ENCODE measurements at regions not wholly inside any gene's neighbourhood (a gene's known extent, or its start where the extent isn't known, plus 50 kb on each side); places are given as distances from the start of the nearest gene placed in this dataset.

- Histone ChIP-seq H3K9me3 (replicated peaks; ENCODE audit: control insufficient read depth, low read depth, low read length) (no peaks in the 10 kb centered on the region), H3K27me3 (ENCODE audit: control insufficient read depth, insufficient read depth, low read length) (no peaks in the 10 kb centered on the region), H3K27ac (ENCODE audit: low read length) (no peak overlapping the region), H3K36me3 (ENCODE audit: control insufficient read depth, insufficient read depth, low read length) (no peaks in the 10 kb centered on the region), H3K4me3 (ENCODE audit: low read length) (no peak overlapping the region), H3K4me1 (ENCODE audit: control insufficient read depth, insufficient read depth, low read length) (no peaks in the 10 kb centered on the region)
- peak; percentile 91 for DNase-seq
- WGBS (ENCODE audit: insufficient coverage), result 17% methylated on average over 1 of the region's 2 CpGs
Observed at GRCh38 chr5:23631302-23632045, 124.1 kb downstream of the PRDM9 start.

GRCh38 chr5:23635938-23636337, 128.5 kb downstream of the PRDM9 start:
- Histone ChIP-seq H3K4me3 (ENCODE audit: low read length) (no peak overlapping the region), H3K4me1 (ENCODE audit: control insufficient read depth, insufficient read depth, low read length) (no peaks in the 10 kb centered on the region), H3K9me3 (replicated peaks; ENCODE audit: control insufficient read depth, low read depth, low read length) (no peaks in the 10 kb centered on the region), H3K36me3 (ENCODE audit: control insufficient read depth, insufficient read depth, low read length) (no peaks in the 10 kb centered on the region), H3K27me3 (ENCODE audit: control insufficient read depth, insufficient read depth, low read length) (no peaks in the 10 kb centered on the region), H3K27ac (ENCODE audit: low read length) (no peak overlapping the region)
- DNase-seq, result no peak

- Histone ChIP-seq H3K36me3 (ENCODE audit: control insufficient read depth, insufficient read depth, low read length) (no peaks in the 10 kb centered on the region), H3K27me3 (ENCODE audit: control insufficient read depth, insufficient read depth, low read length) (no peaks in the 10 kb centered on the region), H3K4me3 (ENCODE audit: low read length) (no peak overlapping the region), H3K9me3 (replicated peaks; ENCODE audit: control insufficient read depth, low read depth, low read length) (no peaks in the 10 kb centered on the region), H3K27ac (ENCODE audit: low read length) (no peak overlapping the region), H3K4me1 (ENCODE audit: control insufficient read depth, insufficient read depth, low read length) (no peaks in the 10 kb centered on the region)
- WGBS (ENCODE audit: insufficient coverage), result no CpG with 5 or more reads among the region's 1 CpG
- no peak for DNase-seq
Observed at GRCh38 chr5:23639326-23639725, 131.9 kb downstream of the PRDM9 start.

GRCh38 chr5:23648656-23649055, 141.2 kb downstream of the PRDM9 start:
- H3K9me3 ChIP-seq (replicated peaks; ENCODE audit: control insufficient read depth, low read depth, low read length), result peaks cover 4% of the 10 kb centered on the region
- no peak overlapping the region for H3K4me3 ChIP-seq (ENCODE audit: low read length)
- no peak for DNase-seq
- H3K27ac ChIP-seq (ENCODE audit: low read length), result no peak overlapping the region
- no peaks in the 10 kb centered on the region for H3K36me3 ChIP-seq (ENCODE audit: control insufficient read depth, insufficient read depth, low read length)
- no peaks in the 10 kb centered on the region for H3K4me1 ChIP-seq (ENCODE audit: control insufficient read depth, insufficient read depth, low read length)
- H3K27me3 ChIP-seq (ENCODE audit: control insufficient read depth, insufficient read depth, low read length), result no peaks in the 10 kb centered on the region
- WGBS (ENCODE audit: insufficient coverage), result 100% methylated on average over 1 of the region's 1 CpG

- WGBS (ENCODE audit: insufficient coverage), result 89% methylated on average over 3 of the region's 4 CpGs
- Histone ChIP-seq H3K4me3 (ENCODE audit: low read length) (no peak overlapping the region), H3K27me3 (ENCODE audit: control insufficient read depth, insufficient read depth, low read length) (no peaks in the 10 kb centered on the region), H3K4me1 (ENCODE audit: control insufficient read depth, insufficient read depth, low read length) (no peaks in the 10 kb centered on the region), H3K36me3 (ENCODE audit: control insufficient read depth, insufficient read depth, low read length) (no peaks in the 10 kb centered on the region), H3K27ac (ENCODE audit: low read length) (no peak overlapping the region), H3K9me3 (replicated peaks; ENCODE audit: control insufficient read depth, low read depth, low read length) (peaks cover 4% of the 10 kb centered on the region)
- no peak for DNase-seq
Observed at GRCh38 chr5:23649594-23649993, 142.2 kb downstream of the PRDM9 start.

- Histone ChIP-seq H3K27ac (ENCODE audit: low read length) (no peak overlapping the region), H3K4me3 (ENCODE audit: low read length) (no peak overlapping the region), H3K4me1 (ENCODE audit: control insufficient read depth, insufficient read depth, low read length) (no peaks in the 10 kb centered on the region), H3K27me3 (ENCODE audit: control insufficient read depth, insufficient read depth, low read length) (no peaks in the 10 kb centered on the region), H3K36me3 (ENCODE audit: control insufficient read depth, insufficient read depth, low read length) (no peaks in the 10 kb centered on the region), H3K9me3 (replicated peaks; ENCODE audit: control insufficient read depth, low read depth, low read length) (no peaks in the 10 kb centered on the region)
- no peak for DNase-seq
- 61% methylated on average over 2 of the region's 2 CpGs for WGBS (ENCODE audit: insufficient coverage)
Observed at GRCh38 chr5:23655674-23656073, 148.3 kb downstream of the PRDM9 start.

- Histone ChIP-seq H3K4me3 (ENCODE audit: low read length) (no peak overlapping the region), H3K4me1 (ENCODE audit: control insufficient read depth, insufficient read depth, low read length) (no peaks in the 10 kb centered on the region), H3K36me3 (ENCODE audit: control insufficient read depth, insufficient read depth, low read length) (no peaks in the 10 kb centered on the region), H3K27ac (ENCODE audit: low read length) (no peak overlapping the region), H3K9me3 (replicated peaks; ENCODE audit: control insufficient read depth, low read depth, low read length) (peaks cover 17% of the 10 kb centered on the region), H3K27me3 (ENCODE audit: control insufficient read depth, insufficient read depth, low read length) (no peaks in the 10 kb centered on the region)
- no CpG with 5 or more reads among the region's 1 CpG for WGBS (ENCODE audit: insufficient coverage)
- peak; percentile 6 for DNase-seq
Observed at GRCh38 chr5:23675456-23675855, 168.0 kb downstream of the PRDM9 start.

GRCh38 chr5:23677996-23678395, 170.6 kb downstream of the PRDM9 start:
- DNase-seq, result no peak
- no peaks in the 10 kb centered on the region for H3K27me3 ChIP-seq (ENCODE audit: control insufficient read depth, insufficient read depth, low read length)
- no peak overlapping the region for H3K4me3 ChIP-seq (ENCODE audit: low read length)
- no peaks in the 10 kb centered on the region for H3K4me1 ChIP-seq (ENCODE audit: control insufficient read depth, insufficient read depth, low read length)
- no CpG with 5 or more reads among the region's 1 CpG for WGBS (ENCODE audit: insufficient coverage)
- no peak overlapping the region for H3K27ac ChIP-seq (ENCODE audit: low read length)
- H3K36me3 ChIP-seq (ENCODE audit: control insufficient read depth, insufficient read depth, low read length), result no peaks in the 10 kb centered on the region
- H3K9me3 ChIP-seq (replicated peaks; ENCODE audit: control insufficient read depth, low read depth, low read length), result peaks cover 17% of the 10 kb centered on the region

- WGBS (ENCODE audit: insufficient coverage), result 0% methylated on average over 1 of the region's 2 CpGs
- no peaks in the 10 kb centered on the region for H3K27me3 ChIP-seq (ENCODE audit: control insufficient read depth, insufficient read depth, low read length)
- no peaks in the 10 kb centered on the region for H3K4me1 ChIP-seq (ENCODE audit: control insufficient read depth, insufficient read depth, low read length)
- peaks cover 3% of the 10 kb centered on the region for H3K9me3 ChIP-seq (replicated peaks; ENCODE audit: control insufficient read depth, low read depth, low read length)
- H3K27ac ChIP-seq (ENCODE audit: low read length), result no peak overlapping the region
- no peak overlapping the region for H3K4me3 ChIP-seq (ENCODE audit: low read length)
- peak; percentile 9 for DNase-seq
- no peaks in the 10 kb centered on the region for H3K36me3 ChIP-seq (ENCODE audit: control insufficient read depth, insufficient read depth, low read length)
Observed at GRCh38 chr5:23684103-23684502, 176.7 kb downstream of the PRDM9 start.

GRCh38 chr5:23703940-23704855, 196.8 kb downstream of the PRDM9 start:
- Histone ChIP-seq H3K4me3 (ENCODE audit: low read length) (no peak overlapping the region), H3K36me3 (ENCODE audit: control insufficient read depth, insufficient read depth, low read length) (no peaks in the 10 kb centered on the region), H3K27me3 (ENCODE audit: control insufficient read depth, insufficient read depth, low read length) (no peaks in the 10 kb centered on the region), H3K27ac (ENCODE audit: low read length) (no peak overlapping the region), H3K9me3 (replicated peaks; ENCODE audit: control insufficient read depth, low read depth, low read length) (no peaks in the 10 kb centered on the region), H3K4me1 (ENCODE audit: control insufficient read depth, insufficient read depth, low read length) (no peaks in the 10 kb centered on the region)
- no CpG with 5 or more reads among the region's 5 CpGs for WGBS (ENCODE audit: insufficient coverage)
- peak; percentile 5 for DNase-seq

Data from muscle of leg (tissue), 3 donors.